ENCODE measurements at regions not wholly inside any gene's neighbourhood (a gene's known extent, or its start where the extent isn't known, plus 50 kb on each side); places are given as distances from the start of the nearest gene placed in this dataset.

- no peak for DNase-seq
These were observed 230.9 kb upstream of the PREP start for GRCh38 chr6:105633814-105634213.

DNA sequence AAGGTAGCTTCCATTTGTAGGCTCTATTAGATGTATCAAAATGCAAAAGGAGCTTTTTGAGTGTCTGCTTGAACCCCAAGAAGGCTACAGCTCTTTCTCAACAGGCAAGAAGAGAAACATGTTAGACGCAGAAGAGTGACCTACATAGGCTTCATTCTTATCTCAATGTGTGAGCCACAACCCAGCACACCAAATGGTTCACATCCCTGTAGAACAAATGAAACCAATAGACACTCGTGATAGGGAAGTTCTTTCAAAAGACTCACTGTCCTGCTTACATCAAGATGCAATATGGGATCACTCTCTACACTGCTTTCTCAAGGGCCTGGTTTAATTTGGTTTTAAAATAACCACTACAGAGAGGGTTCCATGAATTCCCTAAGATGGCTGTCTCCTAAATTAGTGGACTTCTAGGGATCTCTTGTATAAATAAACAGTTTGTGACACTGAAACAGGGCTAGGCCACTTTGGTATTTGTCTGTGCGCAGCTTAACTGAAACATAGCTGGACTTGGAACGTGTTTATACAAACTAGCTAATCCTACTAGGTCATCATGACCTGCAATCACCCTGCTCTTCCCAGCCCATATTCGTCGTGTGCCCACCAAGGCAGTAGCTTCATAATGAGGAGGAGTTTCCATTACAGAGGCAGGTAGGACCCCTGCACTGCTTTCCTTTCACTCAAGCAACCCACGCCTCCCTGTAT is 225.4 kb upstream of the PREP start:
- DNase-seq: no peak

DNA sequence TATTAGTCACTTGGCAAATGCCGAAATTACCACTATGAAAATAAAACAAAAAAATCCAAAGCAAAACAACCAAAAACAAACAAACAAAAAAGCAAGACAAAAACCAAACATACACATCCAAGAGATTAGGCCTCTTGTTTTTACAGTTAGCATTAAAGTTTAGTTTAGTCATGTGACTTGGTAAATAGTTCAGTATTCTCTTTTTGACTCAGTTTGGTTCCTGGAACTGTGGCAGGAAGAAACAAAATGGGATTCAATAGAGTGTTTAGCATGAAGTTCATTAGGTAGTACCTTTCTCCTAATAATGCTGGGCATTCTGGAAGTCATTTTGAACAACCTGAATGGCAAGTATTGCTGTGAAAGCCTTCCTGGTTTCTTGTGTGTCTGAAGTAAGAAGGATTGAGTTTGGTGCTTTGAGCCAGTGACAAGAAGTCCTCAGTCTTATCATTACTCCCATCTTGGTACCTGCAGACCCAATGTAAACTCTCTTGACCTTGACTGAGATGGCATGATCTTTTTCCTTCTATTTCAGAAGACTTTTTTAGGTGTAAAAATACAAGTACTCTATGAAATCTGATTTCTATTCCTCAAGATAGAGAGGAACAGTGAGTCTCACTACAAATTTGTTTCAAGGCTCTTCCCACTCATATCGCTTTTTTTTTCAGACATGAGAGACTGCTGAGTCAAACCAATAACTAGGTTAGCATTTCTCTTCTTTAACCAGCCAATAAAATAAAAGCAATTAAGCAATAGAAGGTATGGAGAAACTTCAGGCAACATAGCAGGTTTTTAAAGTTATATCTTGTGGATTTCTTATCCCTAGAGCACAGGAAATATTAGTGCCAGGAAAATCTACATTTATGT is 223.6 kb upstream of the PREP start:
- no peak for DNase-seq

GRCh38 chr6:105624021-105624420 is 221.1 kb upstream of the PREP start:
- no peak for DNase-seq

- no peak for DNase-seq
These were observed 219.3 kb upstream of the PREP start for GRCh38 chr6:105622226-105622625.

GRCh38 chr6:105621564-105622175 is 218.8 kb upstream of the PREP start:
- no peak for DNase-seq

DNA sequence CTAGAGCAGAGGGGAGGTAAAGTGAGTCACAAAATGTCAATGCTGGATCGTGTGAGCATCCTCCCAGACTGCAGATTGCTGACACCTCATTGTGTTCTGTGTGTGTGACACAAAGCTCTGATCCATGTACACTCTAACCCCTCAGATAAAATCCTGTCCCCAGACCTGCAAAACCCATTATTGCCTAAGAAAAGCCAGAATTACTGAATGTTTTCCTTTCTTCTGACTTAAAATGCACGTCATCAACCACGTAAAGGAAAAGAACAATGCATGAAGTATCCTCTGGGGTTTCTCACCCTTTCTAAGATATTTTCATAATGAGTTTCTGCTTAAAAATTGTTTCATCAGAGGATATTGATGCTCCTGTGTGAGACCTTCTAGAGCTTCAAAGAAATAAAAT is 218.0 kb upstream of the PREP start:
- no peak for DNase-seq

DNA sequence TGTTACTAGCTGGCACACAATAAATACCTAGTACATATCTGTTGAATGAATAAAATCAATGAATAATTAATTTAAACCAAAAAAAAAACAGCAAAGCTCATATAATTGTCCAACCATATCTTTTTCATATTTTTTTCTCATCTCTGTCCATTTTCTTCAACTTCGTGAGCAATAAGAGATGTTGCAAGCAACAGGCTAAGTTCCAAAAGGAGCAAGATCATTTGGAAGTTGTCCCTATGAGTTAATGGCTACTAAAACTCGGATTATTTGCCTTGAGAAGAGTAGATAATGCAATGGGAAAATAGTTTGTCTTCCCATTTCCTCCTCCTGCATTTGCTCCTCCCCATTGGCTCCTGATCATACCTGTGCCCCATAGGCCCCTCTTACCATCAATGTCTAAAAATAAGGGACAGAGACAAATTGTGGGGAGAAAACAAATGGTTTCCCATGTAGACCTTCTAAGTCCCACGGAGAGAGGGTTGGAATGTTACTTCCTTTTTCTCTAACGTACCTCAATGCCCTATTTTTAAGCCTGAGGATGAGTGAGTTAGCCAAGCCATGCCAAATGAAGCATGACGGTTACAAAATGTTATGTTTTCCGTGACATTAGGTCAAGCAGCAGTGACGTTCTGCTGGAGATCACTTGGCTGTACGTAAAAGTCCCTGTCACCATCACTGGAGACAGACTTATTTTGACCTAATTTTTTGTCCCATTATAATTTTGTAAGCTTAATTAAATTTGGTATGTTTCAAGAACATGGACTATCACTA is 217.3 kb upstream of the PREP start:
- no peak for DNase-seq

- DNase-seq: no peak
These were observed 215.4 kb upstream of the PREP start for GRCh38 chr6:105618247-105618646.

DNA sequence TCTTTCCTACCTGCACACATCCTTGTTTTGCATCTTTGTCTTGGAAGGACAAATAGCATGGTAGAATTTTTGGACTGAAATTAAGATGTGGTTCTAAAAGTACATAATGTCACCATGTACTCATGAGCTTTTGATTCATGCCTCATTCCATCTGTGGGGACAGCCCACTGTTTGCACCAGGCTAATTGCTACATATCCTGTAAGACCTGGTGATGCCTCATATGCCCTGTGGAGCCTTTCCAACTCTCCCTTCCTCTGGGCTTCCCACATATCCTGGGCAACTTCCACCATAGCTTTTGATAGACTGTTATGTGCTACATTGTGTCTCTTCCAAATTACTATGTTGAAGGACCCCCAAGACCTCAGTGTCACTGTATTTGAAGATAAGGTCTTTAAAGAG is 213.6 kb upstream of the PREP start:
- no peak for DNase-seq

DNA sequence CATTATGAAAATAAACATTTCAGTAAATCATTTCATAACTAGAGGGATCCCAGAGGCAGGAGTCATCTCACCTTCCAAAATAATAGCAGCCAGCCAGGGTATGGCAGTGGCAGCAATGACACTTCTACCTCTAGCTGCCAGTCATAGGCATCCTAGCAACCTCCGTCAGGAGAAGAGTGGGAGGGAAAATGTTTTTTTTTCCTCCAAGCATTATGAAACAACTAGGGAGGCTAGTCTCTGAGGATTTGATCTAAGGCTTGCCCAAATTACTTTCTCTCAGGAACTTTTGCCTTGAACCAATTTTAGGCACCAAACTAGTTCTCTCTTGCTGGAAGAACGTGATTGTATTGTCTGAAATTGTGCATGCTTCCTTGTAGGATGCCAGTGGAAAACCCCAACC is 208.7 kb upstream of the PREP start:
- no peak for DNase-seq

GRCh38 chr6:105609375-105609991 is 206.6 kb upstream of the PREP start:
- no peak for DNase-seq

DNA sequence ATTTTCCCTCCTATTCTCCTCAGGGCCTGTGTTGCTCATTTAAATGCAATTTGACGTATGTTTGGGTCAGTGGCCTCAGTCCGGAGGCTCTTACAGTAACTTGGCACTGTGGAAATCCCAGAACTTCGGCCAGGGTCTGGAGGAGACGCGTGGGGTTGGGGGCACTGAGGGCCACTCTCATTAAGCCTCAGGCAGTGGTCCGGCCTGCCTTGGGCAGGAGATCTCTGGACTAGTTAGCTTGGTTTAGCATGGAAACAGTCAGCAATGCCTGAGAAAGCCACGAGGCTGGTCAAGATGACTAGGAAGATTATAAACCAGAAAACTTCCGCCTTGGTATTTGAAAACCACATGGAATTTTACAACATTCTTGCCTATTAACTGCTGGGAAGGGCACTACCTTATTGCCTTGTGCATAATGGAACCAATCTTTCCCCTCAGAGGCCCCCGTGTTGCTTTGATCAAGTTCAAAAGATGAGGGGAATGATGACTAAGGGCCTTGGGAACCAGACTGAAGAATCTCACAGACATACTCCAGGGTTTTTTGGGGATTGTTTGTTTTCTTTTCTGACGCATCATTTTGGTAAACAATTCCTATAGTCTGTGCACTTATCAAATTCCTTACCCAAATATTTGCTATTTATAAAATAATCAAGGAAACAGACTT is 206.0 kb upstream of the PREP start:
- DNase-seq: no peak

DNA sequence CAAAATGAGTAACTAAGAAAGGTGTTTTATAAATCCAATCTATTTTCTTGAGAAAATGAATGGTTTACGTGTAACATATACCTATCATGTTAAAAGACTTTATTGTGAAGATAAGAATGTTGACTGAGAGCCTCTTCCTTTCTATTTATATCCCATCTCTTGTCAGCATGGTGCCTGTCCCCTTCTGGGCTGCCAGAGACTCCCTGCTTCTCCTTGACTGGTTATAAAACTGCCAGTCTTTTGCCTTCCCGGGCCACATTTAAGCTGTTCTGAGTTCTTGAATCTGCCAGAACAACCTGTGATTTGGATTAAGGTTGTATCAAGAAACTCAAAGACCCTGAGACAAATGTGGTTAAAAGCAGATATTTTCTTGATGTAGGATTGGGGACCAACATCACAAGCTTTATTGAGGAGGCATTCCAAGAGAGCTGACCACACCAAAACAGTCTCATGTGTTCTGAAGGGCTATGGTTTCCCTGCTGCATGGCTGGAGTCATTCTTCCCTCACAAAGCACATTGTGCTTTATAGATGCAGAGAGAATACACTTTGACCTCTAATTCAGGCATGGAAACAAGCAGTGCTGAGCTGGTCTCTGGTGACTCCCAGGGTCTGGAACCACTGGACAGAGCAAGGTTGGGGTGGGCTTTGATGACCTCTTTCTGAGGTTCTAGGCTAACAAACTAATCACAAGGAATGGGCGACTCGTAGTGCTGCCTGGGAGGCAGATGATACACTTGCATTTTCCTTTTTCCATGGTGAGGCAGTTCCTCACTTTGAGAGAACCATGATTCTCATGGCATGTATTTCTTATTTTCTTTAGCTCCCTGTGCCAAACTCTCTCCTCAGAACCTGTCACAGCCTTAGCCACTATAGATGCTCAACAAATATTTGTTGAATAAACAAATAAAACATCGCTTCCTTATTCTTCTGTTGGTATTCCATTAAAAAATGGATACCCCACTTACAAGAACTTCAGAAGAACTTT is 205.0 kb upstream of the PREP start:
- DNase-seq: no peak

GRCh38 chr6:105606831-105607463 is 204.1 kb upstream of the PREP start:
- no peak for DNase-seq

- no peak for DNase-seq
These were observed 201.7 kb upstream of the PREP start for GRCh38 chr6:105604587-105604884.

- no peak for DNase-seq
These were observed 201.1 kb upstream of the PREP start for GRCh38 chr6:105603788-105604586.

DNA sequence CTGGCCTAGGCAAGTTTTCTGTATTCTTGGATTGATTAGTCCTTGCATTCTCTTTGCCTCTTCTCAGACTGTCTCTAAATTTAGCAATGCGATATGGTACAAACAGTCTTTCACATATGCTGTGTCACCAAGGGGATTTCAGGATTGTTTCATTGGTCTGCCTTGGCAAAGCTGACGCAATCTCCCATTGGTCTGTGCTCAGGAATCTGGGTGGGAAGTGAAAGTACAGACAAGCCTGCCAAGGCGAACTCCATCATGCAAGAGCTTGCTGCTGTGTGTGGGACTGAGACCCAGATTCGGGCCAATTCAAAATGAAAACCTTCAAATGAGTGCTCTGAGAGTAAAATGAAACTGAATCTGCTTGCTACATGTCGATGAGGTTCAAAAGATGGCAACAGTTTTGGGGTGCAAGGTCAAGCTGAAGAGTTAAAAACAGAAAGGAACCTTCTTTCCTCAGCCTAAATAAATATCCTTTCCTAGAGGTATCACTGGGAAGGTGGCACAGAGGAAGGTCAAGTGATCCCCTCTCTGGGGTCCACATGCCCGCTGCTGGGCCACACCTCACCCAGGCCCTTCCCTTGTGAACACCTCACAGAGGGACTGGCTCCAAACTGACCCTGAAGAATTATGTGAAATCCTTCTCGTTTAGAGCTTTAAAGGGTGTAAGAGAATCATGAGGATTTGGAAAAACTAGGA is 198.8 kb upstream of the PREP start:
- no peak for DNase-seq

Measured in central memory CD4-positive, alpha-beta T cell (primary cell).